Right lobe of liver (tissue), 4 donors: ENCODE measurements at regions not wholly inside any gene's neighbourhood (a gene's known extent, or its start where the extent isn't known, plus 50 kb on each side); places are given as distances from the start of the nearest gene placed in this dataset.

Source experiments
- CTCF ChIP-seq, 4 donors: fragments of 200-600 bp in 3 of 4; fragments of 450-650 bp in 1 of 4; IDR thresholded peaks; one replicate each; pipeline versions ENCODE4 v1.5.1 to v1.8.0; 2016 to 2022; ENCODE audit warnings: antibody characterized with exemption in 4 of 4, mild to moderate bottlenecking in 2 of 4
- POLR2A ChIP-seq: fragments of 450-650 bp; IDR thresholded peaks from one replicate; pipeline ENCODE4 v1.6.1; 2017; ENCODE audit warnings: antibody characterized with exemption, mild to moderate bottlenecking
- donor health status: DM: no; HTN: no; CAD: no.
- donor health status: DM: no; HTN: no; CAD: no.
- donor health status: DM: no; HTN: yes; CAD: no.

- no peak for TF ChIP-seq CTCF (IDR thresholded peaks at IDR 0.05)
- TF ChIP-seq POLR2A: no peak
Measured at GRCh38 chr6:125356884-125357283, 55.1 kb upstream of the HDDC2 start.
